Endothelial cell of umbilical vein (primary cell): ENCODE measurements at regions not wholly inside any gene's neighbourhood (a gene's known extent, or its start where the extent isn't known, plus 50 kb on each side); places are given as distances from the start of the nearest gene placed in this dataset.

Experiments used
- BruUV-seq: library from RNA; stranded (reverse); fragments of 400-500 nt; replicated peaks from 2 replicates; lab custom pipeline; 2021; lab: Mats Ljungman, UMichigan
- CTCF ChIA-PET: fragments of 300-600, 350-600 bp; sonication (Branson Sonifier 250); formaldehyde crosslinking; loops from one replicate; lab custom pipeline; 2021; ENCODE audit warnings: antibody characterized with exemption, inconsistent platforms; lab: Charles Lee
- POLR2A ChIA-PET: fragments of 300-600, 350-600 bp; sonication (Branson Sonifier 250); formaldehyde crosslinking; loops from one replicate; lab custom pipeline; 2021; ENCODE audit warnings: antibody characterized with exemption, inconsistent platforms; lab: Charles Lee
- DNase-seq: peaks from one replicate; pipeline ENCODE4 v3.0.0-alpha.2; 2011; ENCODE audit warnings: low read depth, low spot score
- FAIRE-seq: peaks from 2 replicates; lab custom pipeline; 2011; peaks lifted over from hg19 to GRCh38; lab: Jason Lieb, UNC
- H2AFZ ChIP-seq: 2 replicates; pipeline ENCODE4 v1.6.0; 2012; ENCODE audit warnings: low read depth, low read length, control low read depth, inconsistent platforms
- H3K27ac ChIP-seq: 2 replicates; pipeline ENCODE4 v1.5.1; 2011; ENCODE audit warnings: low read depth, mild to moderate bottlenecking, control low read depth, low read length, moderate library complexity; ENCODE audit not compliant: insufficient read depth
- H3K27me3 ChIP-seq, 2 experiments: 2 replicates each; pipeline versions ENCODE4 v1.6.0 to v1.6.1; 2011; ENCODE audit warnings: low read length in 2 of 2, mixed read lengths in 1 of 2; ENCODE audit not compliant: control insufficient read depth in 2 of 2, insufficient read depth in 2 of 2
- H3K36me3 ChIP-seq, 2 experiments: 2 replicates in 1 of 2; 3 replicates in 1 of 2; pipeline ENCODE4 v1.5.1; 2011; ENCODE audit warnings: low read length in 2 of 2, mild to moderate bottlenecking in 1 of 2, moderate library complexity in 1 of 2; ENCODE audit not compliant: control insufficient read depth in 2 of 2, insufficient read depth in 2 of 2; ENCODE audit errors: extremely low read depth in 1 of 2
- H3K4me1 ChIP-seq: 3 replicates; pipeline ENCODE4 v1.5.1; 2011; ENCODE audit warnings: mild to moderate bottlenecking, low read length; ENCODE audit not compliant: control insufficient read depth, insufficient read depth; ENCODE audit errors: extremely low read depth
- H3K4me2 ChIP-seq: 2 replicates; pipeline ENCODE4 v1.6.1; 2011; ENCODE audit warnings: low read length, control low read depth, mixed read lengths; ENCODE audit not compliant: insufficient read depth
- H3K4me3 ChIP-seq, 3 experiments: fragments of 200-600 bp in 1 of 3; sonication (generic), shearing (Covaris generic) in 1 of 3; replicated peaks in 1 of 3; 2 replicates each; pipeline ENCODE4 v1.5.1; 2011 to 2016; ENCODE audit warnings: control low read depth in 3 of 3, low read length in 3 of 3, mild to moderate bottlenecking in 2 of 3, inconsistent platforms in 1 of 3, low read depth in 1 of 3, moderate library complexity in 1 of 3; ENCODE audit not compliant: insufficient read depth in 1 of 3
- H3K79me2 ChIP-seq: 2 replicates; pipeline ENCODE4 v1.6.0; 2012; ENCODE audit warnings: low read length, inconsistent platforms; ENCODE audit not compliant: control insufficient read depth, insufficient read depth
- H3K9ac ChIP-seq: replicated peaks from 2 replicates; pipeline ENCODE3; 2011; ENCODE audit warnings: low read length, control low read depth; ENCODE audit not compliant: insufficient read depth; ENCODE audit errors: extremely low read depth
- H3K9me1 ChIP-seq: replicated peaks from 3 replicates; pipeline ENCODE4 v1.6.0; 2011; ENCODE audit warnings: mild to moderate bottlenecking, low read length; ENCODE audit not compliant: control insufficient read depth, insufficient read depth; ENCODE audit errors: extremely low read depth
- H3K9me3 ChIP-seq: replicated peaks from 2 replicates; pipeline ENCODE4 v1.5.1; 2012; ENCODE audit warnings: low read length, inconsistent platforms; ENCODE audit not compliant: control insufficient read depth, insufficient read depth
- H4K20me1 ChIP-seq: replicated peaks from 2 replicates; pipeline ENCODE3; 2011; ENCODE audit warnings: mild to moderate bottlenecking, low read length; ENCODE audit not compliant: control insufficient read depth, insufficient read depth; ENCODE audit errors: extremely low read depth
- EZH2 ChIP-seq: IDR thresholded peaks from 2 replicates; pipeline ENCODE4 v1.6.1; 2012; ENCODE audit warnings: borderline replicate concordance, low read depth, mild to moderate bottlenecking, moderate library complexity, low read length, inconsistent platforms; ENCODE audit not compliant: severe bottlenecking
- FOS ChIP-seq: IDR thresholded peaks from 2 replicates; pipeline ENCODE4 v1.6.1; 2011; ENCODE audit warnings: mild to moderate bottlenecking, low read length, moderate library complexity, borderline replicate concordance; ENCODE audit not compliant: insufficient read depth
- GATA2 ChIP-seq: IDR thresholded peaks from 2 replicates; pipeline ENCODE4 v1.7.0; 2011; ENCODE audit warnings: low read depth, mild to moderate bottlenecking, moderate library complexity, mixed read lengths, low read length; ENCODE audit not compliant: insufficient read length, insufficient read depth
- JUN ChIP-seq: IDR thresholded peaks from 2 replicates; pipeline ENCODE4 v1.6.1; 2011; ENCODE audit warnings: borderline replicate concordance, low read depth; ENCODE audit not compliant: insufficient read length, insufficient read depth
- MYC ChIP-seq: IDR thresholded peaks from one replicate; pipeline ENCODE4 v1.6.1; 2011; ENCODE audit warnings: mild to moderate bottlenecking, low read depth, low read length
- POLR2A ChIP-seq: IDR thresholded peaks from 2 replicates; pipeline ENCODE4 v1.6.1; 2012; ENCODE audit warnings: low read depth, mild to moderate bottlenecking, control low read depth, low read length
- POLR2AphosphoS5 ChIP-seq: IDR thresholded peaks from 2 replicates; pipeline ENCODE4 v1.6.1; 2012; ENCODE audit warnings: low read depth, mild to moderate bottlenecking, control low read depth, low read length, moderate library complexity; ENCODE audit not compliant: insufficient read depth
- dilution Hi-C: fragments of 300-500 bp; cut with MboI; formaldehyde crosslinking; loops from one replicate; pipeline ENCODE4 v1.15.0; 2019; ENCODE audit warnings: low sequenced_read_pairs; ENCODE audit not compliant: extremely low pct_ligation_motif_present
- intact Hi-C: fragments of 100-400 bp; cut with micrococcal nuclease; formaldehyde crosslinking; loops from one replicate; pipeline ENCODE4 v1.10.0; 2022
- TF ChIP-seq, protein P1 (sequence below): IDR thresholded peaks from 2 replicates; pipeline ENCODE4 v1.6.1; 2011; ENCODE audit not compliant: insufficient read depth, insufficient read length
- TF ChIP-seq, protein P2 (sequence below), 2 donors: IDR thresholded peaks; 1 replicate in 1 of 2; 2 replicates in 1 of 2; pipeline ENCODE4 v1.5.1; 2011; ENCODE audit warnings: low read length in 2 of 2, mild to moderate bottlenecking in 2 of 2, moderate library complexity in 2 of 2, control low read depth in 1 of 2, inconsistent platforms in 1 of 2, low read depth in 1 of 2; ENCODE audit not compliant: insufficient read depth in 1 of 2; ENCODE audit errors: extremely low read depth in 1 of 2

DNA sequence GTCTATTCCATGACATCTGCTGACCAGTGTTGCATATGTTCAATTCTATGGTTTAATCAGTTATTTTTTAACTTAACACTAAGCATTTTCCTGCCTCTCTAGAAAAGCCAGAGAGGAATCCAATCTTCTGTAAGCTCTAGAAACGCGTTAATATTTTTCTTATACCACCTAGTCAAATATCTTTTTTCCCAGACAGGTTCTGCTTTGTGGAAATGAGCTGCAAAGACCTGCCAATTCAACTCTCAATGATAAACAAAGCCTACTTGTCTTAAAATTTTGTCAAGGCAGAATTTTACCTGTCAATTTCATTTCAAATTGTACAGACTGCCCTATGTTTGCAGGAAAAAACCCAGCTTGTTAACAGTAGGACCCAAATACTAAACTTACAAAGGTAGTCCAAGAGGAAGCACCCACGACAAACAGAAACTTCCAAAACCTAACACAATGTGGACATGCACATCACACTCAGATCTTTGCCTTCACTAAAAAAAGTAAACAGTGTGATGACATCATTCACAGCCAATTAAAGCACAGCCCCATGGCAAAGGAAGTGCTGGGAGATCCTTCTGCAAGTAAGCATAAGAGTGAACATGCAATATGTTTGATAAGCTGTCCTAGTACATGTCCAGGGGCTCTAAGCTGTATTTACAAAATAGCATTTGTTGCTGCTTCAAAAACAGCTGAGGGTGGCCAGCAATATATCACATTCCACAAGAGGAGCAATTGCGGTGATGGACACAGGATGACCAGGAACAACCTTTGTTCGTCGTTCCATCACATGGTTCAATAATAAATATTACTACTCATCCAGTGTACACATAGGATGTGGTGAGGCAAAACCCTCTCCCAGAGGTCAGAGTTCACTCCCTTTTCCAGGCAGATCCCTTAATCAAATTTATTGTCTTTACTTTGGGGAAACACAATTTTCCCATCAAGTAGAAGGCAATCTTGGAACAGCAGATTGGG is 139.4 kb upstream of the TSC22D2 start:
- intact Hi-C loops = no loop called here
- dilution Hi-C loops = no loop called here
- H3K4me2 ChIP-seq = no peak overlapping the region
- no peaks in the 10 kb centered on the region for H3K9me3 ChIP-seq
- H3K4me3 ChIP-seq = no peak overlapping the region
- H3K4me1 ChIP-seq = no peaks in the 10 kb centered on the region
- H3K36me3 ChIP-seq = no peaks in the 10 kb centered on the region
- no peaks in the 10 kb centered on the region for H3K27me3 ChIP-seq
- H3K27ac ChIP-seq = no peak overlapping the region
- CTCF ChIA-PET = interaction anchor here (1.2 to 1.5 kb wide), 2 partner anchors 85 to 165 kb away, joined by 3 to 5 read pairs; no protein-coding TSS in a partner anchor
- no TSS peak for BruUV-seq
- no peak overlapping the region for H2AFZ ChIP-seq
- no peaks in the 10 kb centered on the region for H4K20me1 ChIP-seq
- DNase-seq = no peak
- POLR2A ChIA-PET = no interaction called here
- no peak for FAIRE-seq
- no peaks in the 10 kb centered on the region for H3K79me2 ChIP-seq
- H3K9ac ChIP-seq = no peak overlapping the region
- TF ChIP-seq JUN = no peak
- TF ChIP-seq POLR2A = no peak
- no peak for TF ChIP-seq MYC
- TF ChIP-seq, protein P1, sequence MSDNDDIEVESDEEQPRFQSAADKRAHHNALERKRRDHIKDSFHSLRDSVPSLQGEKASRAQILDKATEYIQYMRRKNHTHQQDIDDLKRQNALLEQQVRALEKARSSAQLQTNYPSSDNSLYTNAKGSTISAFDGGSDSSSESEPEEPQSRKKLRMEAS = no peak
- TF ChIP-seq GATA2 = no peak
- TF ChIP-seq POLR2AphosphoS5 = no peak
- TF ChIP-seq FOS = no peak
- TF ChIP-seq, protein P2, sequence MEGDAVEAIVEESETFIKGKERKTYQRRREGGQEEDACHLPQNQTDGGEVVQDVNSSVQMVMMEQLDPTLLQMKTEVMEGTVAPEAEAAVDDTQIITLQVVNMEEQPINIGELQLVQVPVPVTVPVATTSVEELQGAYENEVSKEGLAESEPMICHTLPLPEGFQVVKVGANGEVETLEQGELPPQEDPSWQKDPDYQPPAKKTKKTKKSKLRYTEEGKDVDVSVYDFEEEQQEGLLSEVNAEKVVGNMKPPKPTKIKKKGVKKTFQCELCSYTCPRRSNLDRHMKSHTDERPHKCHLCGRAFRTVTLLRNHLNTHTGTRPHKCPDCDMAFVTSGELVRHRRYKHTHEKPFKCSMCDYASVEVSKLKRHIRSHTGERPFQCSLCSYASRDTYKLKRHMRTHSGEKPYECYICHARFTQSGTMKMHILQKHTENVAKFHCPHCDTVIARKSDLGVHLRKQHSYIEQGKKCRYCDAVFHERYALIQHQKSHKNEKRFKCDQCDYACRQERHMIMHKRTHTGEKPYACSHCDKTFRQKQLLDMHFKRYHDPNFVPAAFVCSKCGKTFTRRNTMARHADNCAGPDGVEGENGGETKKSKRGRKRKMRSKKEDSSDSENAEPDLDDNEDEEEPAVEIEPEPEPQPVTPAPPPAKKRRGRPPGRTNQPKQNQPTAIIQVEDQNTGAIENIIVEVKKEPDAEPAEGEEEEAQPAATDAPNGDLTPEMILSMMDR (IDR thresholded peaks at IDR 0.05; ENCODE audit: extremely low read depth in 1 of 2, insufficient read depth in 1 of 2, low read depth in 1 of 2, low read length in 2 of 2) = no peak
- no peak for TF ChIP-seq EZH2
- H3K9me1 ChIP-seq = no peaks in the 10 kb centered on the region
